NB4 (cell line): ENCODE measurements at regions not wholly inside any gene's neighbourhood (a gene's known extent, or its start where the extent isn't known, plus 50 kb on each side); places are given as distances from the start of the nearest gene placed in this dataset.

Experiments used
- CTCF ChIP-seq: IDR thresholded peaks from one replicate; pipeline ENCODE4 v1.5.1; 2012; ENCODE audit warnings: low read depth, low read length
- MAX ChIP-seq: IDR thresholded peaks from 2 replicates; pipeline ENCODE4 v1.6.1; 2011; ENCODE audit warnings: low read depth, low read length
- POLR2A ChIP-seq: IDR thresholded peaks from 2 replicates; pipeline ENCODE4 v1.6.1; 2011; ENCODE audit warnings: mild to moderate bottlenecking; ENCODE audit not compliant: insufficient read length; ENCODE audit errors: extremely low read depth

- TF ChIP-seq CTCF = no peak
- TF ChIP-seq MAX = no peak
- no peak for TF ChIP-seq POLR2A
These were observed 78.4 kb upstream of the FUNDC1 start for GRCh38 chrX:44621078-44621477.
